Caco-2 (cell line): ENCODE measurements at regions not wholly inside any gene's neighbourhood (a gene's known extent, or its start where the extent isn't known, plus 50 kb on each side); places are given as distances from the start of the nearest gene placed in this dataset.

Source experiments
- BruUV-seq: library from RNA; stranded (reverse); fragments of 400-500 nt; replicated peaks from 2 replicates; lab custom pipeline; 2021; lab: Mats Ljungman, UMichigan
- CTCF ChIA-PET: fragments of 300-600 bp; sonication (Branson Sonifier 250); formaldehyde crosslinking; loops from one replicate; lab custom pipeline; 2022; ENCODE audit warnings: antibody characterized with exemption; lab: Charles Lee
- POLR2A ChIA-PET: fragments of 300-600 bp; sonication (Branson Sonifier 250); formaldehyde crosslinking; loops from one replicate; lab custom pipeline; 2022; ENCODE audit warnings: antibody characterized with exemption; lab: Charles Lee
- DNase-seq, 2 experiments: peaks; one replicate each; pipeline versions ENCODE4 v3.0.0 to v3.0.0-alpha.2; 2020 to 2022
- H3K27me3 ChIP-seq: replicated peaks from 2 replicates; pipeline ENCODE4 v1.6.0; 2011; ENCODE audit warnings: low read length; ENCODE audit not compliant: control insufficient read depth, insufficient read depth
- H3K36me3 ChIP-seq: 2 replicates; pipeline ENCODE4 v1.5.1; 2011; ENCODE audit warnings: low read length; ENCODE audit not compliant: control insufficient read depth, insufficient read depth
- H3K4me1 ChIP-seq: fragments of 250-450 bp; sonication (Bioruptor Pico); 2 replicates; pipeline ENCODE4 v1.5.1; 2020; ENCODE audit warnings: mild to moderate bottlenecking
- H3K4me3 ChIP-seq: 2 replicates; pipeline ENCODE4 v1.5.1; 2011; ENCODE audit warnings: low read depth, mild to moderate bottlenecking, control low read depth, low read length
- H3K9me3 ChIP-seq: fragments of 250-450 bp; sonication (Bioruptor Pico); 2 replicates; pipeline ENCODE4 v1.5.1; 2020; ENCODE audit warnings: mild to moderate bottlenecking, moderate library complexity
- H3K27ac Mint-ChIP-seq: one replicate; pipeline ENCODE4 v1.8.0; 2022; ENCODE audit warnings: mixed read lengths; ENCODE audit not compliant: unreplicated experiment
- H3K27me3 Mint-ChIP-seq: one replicate; pipeline ENCODE4 v1.8.0; 2022; ENCODE audit warnings: mixed read lengths; ENCODE audit not compliant: insufficient read depth, unreplicated experiment
- H3K36me3 Mint-ChIP-seq: one replicate; pipeline ENCODE4 v1.8.0; 2022; ENCODE audit warnings: mild to moderate bottlenecking, mixed read lengths; ENCODE audit not compliant: insufficient read depth, unreplicated experiment
- H3K4me1 Mint-ChIP-seq: one replicate; pipeline ENCODE4 v1.8.0; 2022; ENCODE audit warnings: low read depth, mixed read lengths; ENCODE audit not compliant: unreplicated experiment
- H3K4me3 Mint-ChIP-seq: one replicate; pipeline ENCODE4 v1.8.0; 2022; ENCODE audit warnings: mild to moderate bottlenecking, moderate library complexity, mixed read lengths; ENCODE audit not compliant: unreplicated experiment
- H3K9me3 Mint-ChIP-seq: one replicate; pipeline ENCODE4 v1.8.0; 2022; ENCODE audit warnings: mixed read lengths; ENCODE audit not compliant: unreplicated experiment
- CTCF ChIP-seq, 2 experiments: fragments of 200-600 bp in 1 of 2; IDR thresholded peaks; 1 replicate in 1 of 2; 2 replicates in 1 of 2; pipeline versions ENCODE4 v1.5.1 to v1.8.0; 2011 to 2022; ENCODE audit warnings: antibody characterized with exemption in 1 of 2, control low read depth in 1 of 2, inconsistent platforms in 1 of 2, low read depth in 1 of 2, low read length in 1 of 2, mild to moderate bottlenecking in 1 of 2, moderate library complexity in 1 of 2; ENCODE audit not compliant: insufficient read depth in 1 of 2, severe bottlenecking in 1 of 2, unreplicated experiment in 1 of 2
- intact Hi-C: fragments of 100-400 bp; cut with micrococcal nuclease; formaldehyde crosslinking; loops from one replicate; pipeline ENCODE4 v1.10.0; 2022; ENCODE audit not compliant: unreplicated experiment

- no TSS peak for BruUV-seq
- H3K27me3 ChIP-seq, result no peaks in the 10 kb centered on the region
- no peak overlapping the region for H3K4me3 ChIP-seq
- no peaks in the 10 kb centered on the region for H3K36me3 ChIP-seq
- CTCF ChIA-PET, result no interaction called here
- Mint-ChIP-seq H3K4me1 (no peaks in the 10 kb centered on the region), H3K9me3 (no peaks in the 10 kb centered on the region), H3K36me3 (no peaks in the 10 kb centered on the region), H3K4me3 (no peak overlapping the region), H3K27me3 (peaks cover 3% of the 10 kb centered on the region), H3K27ac (no peak overlapping the region)
- POLR2A ChIA-PET, result no interaction called here
- DNase-seq, result no peak
- no peaks in the 10 kb centered on the region for H3K4me1 ChIP-seq
- H3K9me3 ChIP-seq, result no peaks in the 10 kb centered on the region
- TF ChIP-seq CTCF (IDR thresholded peaks at IDR 0.05; ENCODE audit: insufficient read depth in 1 of 2, low read depth in 1 of 2, low read length in 1 of 2, severe bottlenecking in 1 of 2, unreplicated experiment in 1 of 2), result no peak
- intact Hi-C loops, result loop anchor here (10.0 kb wide), 1 partner anchor 1477 kb away; no protein-coding TSS in a partner anchor
Measured at GRCh38 chrX:36861601-36862000, 146.6 kb upstream of the FAM47C start.

DNA sequence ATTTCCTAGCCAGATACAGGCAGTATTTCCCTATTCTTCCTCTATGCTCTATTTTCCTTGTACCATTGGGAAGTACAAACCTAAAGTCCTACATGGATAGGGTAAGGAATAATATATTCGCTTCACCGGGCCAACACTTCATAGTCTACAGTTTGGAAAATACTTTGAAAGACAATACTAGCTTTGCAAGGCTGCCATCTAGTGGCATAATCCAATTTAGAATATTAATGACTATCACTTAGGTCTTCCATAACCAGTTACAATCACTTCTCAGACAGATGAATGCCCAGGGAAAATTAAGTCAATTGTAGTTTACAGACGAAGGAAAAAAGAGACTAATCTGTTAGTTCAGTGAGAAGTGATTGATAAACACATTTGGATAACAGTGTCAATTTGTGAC lies 141.0 kb upstream of the FAM47C start:
- DNase-seq, result peak in 1 of 2 experiments; percentile 13
- POLR2A ChIA-PET, result no interaction called here
- CTCF ChIA-PET, result no interaction called here
- H3K27me3 ChIP-seq, result no peaks in the 10 kb centered on the region
- intact Hi-C loops, result loop anchor here (1.0 to 10.0 kb wide), 3 partner anchors 183 to 1482 kb away; no protein-coding TSS in a partner anchor
- no TSS peak for BruUV-seq
- no peaks in the 10 kb centered on the region for H3K4me1 Mint-ChIP-seq
- no peaks in the 10 kb centered on the region for H3K9me3 Mint-ChIP-seq
- no peaks in the 10 kb centered on the region for H3K36me3 ChIP-seq
- H3K27me3 Mint-ChIP-seq, result peaks cover 2% of the 10 kb centered on the region
- TF ChIP-seq CTCF (IDR thresholded peaks at IDR 0.05; ENCODE audit: insufficient read depth in 1 of 2, low read depth in 1 of 2, low read length in 1 of 2, severe bottlenecking in 1 of 2, unreplicated experiment in 1 of 2), result peak; percentile 13 to 37
- H3K4me3 Mint-ChIP-seq, result no peak overlapping the region
- H3K36me3 Mint-ChIP-seq, result no peaks in the 10 kb centered on the region
- no peaks in the 10 kb centered on the region for H3K4me1 ChIP-seq
- H3K4me3 ChIP-seq, result no peak overlapping the region
- H3K27ac Mint-ChIP-seq, result no peak overlapping the region
- no peaks in the 10 kb centered on the region for H3K9me3 ChIP-seq

DNA sequence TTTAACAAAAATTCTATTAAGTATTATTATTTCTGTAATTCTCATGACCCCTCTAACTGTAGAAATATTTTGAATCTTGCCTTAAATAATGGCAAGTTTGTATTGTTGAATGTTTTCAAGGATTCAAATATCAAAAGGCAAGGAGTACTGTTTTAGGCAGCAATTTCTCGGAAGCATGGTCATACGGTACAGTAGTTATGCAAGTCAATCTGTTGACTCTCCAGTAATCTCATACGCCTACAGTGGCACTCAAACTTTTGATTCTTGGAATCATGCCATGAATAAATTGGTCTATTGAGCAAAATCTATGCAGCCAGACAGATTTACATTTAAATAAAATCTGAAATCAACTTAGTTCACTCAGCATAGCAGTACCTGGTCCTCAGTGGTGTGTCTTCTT lies 139.6 kb upstream of the FAM47C start:
- no peak overlapping the region for H3K4me3 ChIP-seq
- intact Hi-C loops, result loop anchor here (10.0 kb wide), 1 partner anchor 1484 kb away; no protein-coding TSS in a partner anchor
- Mint-ChIP-seq H3K9me3 (no peaks in the 10 kb centered on the region), H3K4me3 (no peak overlapping the region), H3K27ac (no peak overlapping the region), H3K27me3 (peaks cover 2% of the 10 kb centered on the region), H3K36me3 (no peaks in the 10 kb centered on the region), H3K4me1 (no peaks in the 10 kb centered on the region)
- no peaks in the 10 kb centered on the region for H3K4me1 ChIP-seq
- H3K36me3 ChIP-seq, result no peaks in the 10 kb centered on the region
- no peak for TF ChIP-seq CTCF (IDR thresholded peaks at IDR 0.05; ENCODE audit: insufficient read depth in 1 of 2, low read depth in 1 of 2, low read length in 1 of 2, severe bottlenecking in 1 of 2, unreplicated experiment in 1 of 2)
- H3K27me3 ChIP-seq, result no peaks in the 10 kb centered on the region
- ChIA-PET CTCF (no interaction called here), POLR2A (no interaction called here)
- no TSS peak for BruUV-seq
- no peaks in the 10 kb centered on the region for H3K9me3 ChIP-seq
- no peak for DNase-seq
